GM18867 (cell line): ENCODE measurements at regions not wholly inside any gene's neighbourhood (a gene's known extent, or its start where the extent isn't known, plus 50 kb on each side); places are given as distances from the start of the nearest gene placed in this dataset.

Experiments used
- ATAC-seq: cut with Tn5 transposase; IDR thresholded peaks from one replicate; pipeline ENCODE4 v1.9.1; 2021; ENCODE audit warnings: mild to moderate bottlenecking, moderate library complexity; ENCODE audit not compliant: unreplicated experiment

GRCh38 chr12:76226397-76226796 lies 121.8 kb downstream of the BBS10 start:
- no peak for ATAC-seq

- ATAC-seq: no peak
Measured at GRCh38 chr12:76223869-76224268, 124.3 kb downstream of the BBS10 start.

GRCh38 chr12:76220980-76221379 lies 127.2 kb downstream of the BBS10 start:
- ATAC-seq: no peak

GRCh38 chr12:76219806-76220205 lies 128.4 kb downstream of the BBS10 start:
- ATAC-seq: no peak

- no peak for ATAC-seq
Measured at GRCh38 chr12:76216585-76217472, 131.4 kb downstream of the BBS10 start.

GRCh38 chr12:76208129-76208528 lies 123.6 kb upstream of the NAP1L1 start:
- ATAC-seq: no peak

GRCh38 chr12:76206677-76207072 lies 122.2 kb upstream of the NAP1L1 start:
- no peak for ATAC-seq

GRCh38 chr12:76206039-76206676 lies 121.7 kb upstream of the NAP1L1 start:
- no peak for ATAC-seq

GRCh38 chr12:76202621-76203020 lies 118.1 kb upstream of the NAP1L1 start:
- no peak for ATAC-seq

- ATAC-seq: no peak
Measured at GRCh38 chr12:76201758-76202157, 117.3 kb upstream of the NAP1L1 start.

GRCh38 chr12:76201316-76201715 lies 116.8 kb upstream of the NAP1L1 start:
- no peak for ATAC-seq

GRCh38 chr12:76199808-76200207 lies 115.3 kb upstream of the NAP1L1 start:
- no peak for ATAC-seq

GRCh38 chr12:76198839-76199238 lies 114.4 kb upstream of the NAP1L1 start:
- ATAC-seq: no peak

GRCh38 chr12:76197283-76197682 lies 112.8 kb upstream of the NAP1L1 start:
- ATAC-seq: no peak

- no peak for ATAC-seq
Measured at GRCh38 chr12:76195920-76196319, 111.4 kb upstream of the NAP1L1 start.

GRCh38 chr12:76194724-76195123 lies 110.2 kb upstream of the NAP1L1 start:
- ATAC-seq: no peak

GRCh38 chr12:76193961-76194360 lies 109.5 kb upstream of the NAP1L1 start:
- no peak for ATAC-seq

- ATAC-seq: no peak
Measured at GRCh38 chr12:76192416-76192815, 107.9 kb upstream of the NAP1L1 start.

GRCh38 chr12:76190299-76190698 lies 105.8 kb upstream of the NAP1L1 start:
- ATAC-seq: no peak

- ATAC-seq: no peak
Measured at GRCh38 chr12:76189851-76190250, 105.4 kb upstream of the NAP1L1 start.

GRCh38 chr12:76187177-76187576 lies 102.7 kb upstream of the NAP1L1 start:
- ATAC-seq: no peak

- ATAC-seq: no peak
Measured at GRCh38 chr12:76186131-76186906, 101.8 kb upstream of the NAP1L1 start.
